Activated CD4-positive, alpha-beta T cell treated with anti-CD3 and anti-CD28 coated beads, Interleukin-2, amount 50 U/mL, for 24 hours (primary cell): ENCODE measurements at regions not wholly inside any gene's neighbourhood (a gene's known extent, or its start where the extent isn't known, plus 50 kb on each side); places are given as distances from the start of the nearest gene placed in this dataset.

ENCODE experiments used
- DNase-seq, 2 donors: peaks; one replicate each; pipeline ENCODE4 v3.0.0-alpha.2; 2020; ENCODE audit warnings: low read depth in 1 of 2, low spot score in 1 of 2

GRCh38 chr6:209432-210103 is 82.7 kb upstream of the DUSP22 start:
- peak in 1 of 2 donors; percentile 56 for DNase-seq

GRCh38 chr6:210104-210456 is 82.2 kb upstream of the DUSP22 start:
- DNase-seq: no peak

- DNase-seq: no peak
These were observed 81.4 kb upstream of the DUSP22 start for GRCh38 chr6:210778-211374.

GRCh38 chr6:211871-212497 is 80.3 kb upstream of the DUSP22 start:
- DNase-seq: no peak

GRCh38 chr6:213284-213683 is 79.0 kb upstream of the DUSP22 start:
- no peak for DNase-seq

- no peak for DNase-seq
These were observed 77.9 kb upstream of the DUSP22 start for GRCh38 chr6:214428-214827.

GRCh38 chr6:215335-216034 is 76.8 kb upstream of the DUSP22 start:
- DNase-seq: peak in 1 of 2 donors; percentile 68

GRCh38 chr6:217048-217659 is 75.1 kb upstream of the DUSP22 start:
- no peak for DNase-seq

GRCh38 chr6:218153-219018 is 73.9 kb upstream of the DUSP22 start:
- no peak for DNase-seq

- no peak for DNase-seq
These were observed 73.2 kb upstream of the DUSP22 start for GRCh38 chr6:219019-219570.

GRCh38 chr6:219641-220198 is 72.6 kb upstream of the DUSP22 start:
- no peak for DNase-seq

- no peak for DNase-seq
These were observed 72.0 kb upstream of the DUSP22 start for GRCh38 chr6:220312-220711.

GRCh38 chr6:220721-221475 is 71.4 kb upstream of the DUSP22 start:
- DNase-seq: no peak

GRCh38 chr6:221531-222349 is 70.5 kb upstream of the DUSP22 start:
- DNase-seq: no peak

GRCh38 chr6:222468-222867 is 69.8 kb upstream of the DUSP22 start:
- DNase-seq: no peak

- no peak for DNase-seq
These were observed 69.2 kb upstream of the DUSP22 start for GRCh38 chr6:223136-223535.

- DNase-seq: peak in 1 of 2 donors; percentile 41
These were observed 68.5 kb upstream of the DUSP22 start for GRCh38 chr6:223763-224162.

- DNase-seq: no peak
These were observed 67.9 kb upstream of the DUSP22 start for GRCh38 chr6:224350-224749.
